ENCODE measurements at regions not wholly inside any gene's neighbourhood (a gene's known extent, or its start where the extent isn't known, plus 50 kb on each side); places are given as distances from the start of the nearest gene placed in this dataset.

GRCh38 chr11:97895572-97895971 lies 1125.2 kb upstream of the CNTN5 start:
- Histone ChIP-seq H3K4me3 (no peak overlapping the region), H3K4me1 (no peaks in the 10 kb centered on the region), H3K27ac (no peak overlapping the region), H3K9me3 (no peaks in the 10 kb centered on the region), H3K4me2 (no peak overlapping the region)
- ATAC-seq (no peak), DNase-seq (ENCODE audit: low read depth in 1 of 2, low spot score in 1 of 2) (no peak), FAIRE-seq (no peak)
- 14% methylated on average over 3 of the region's 3 CpGs for WGBS (ENCODE audit: missing lambda C conversion rate)
- POLR2A ChIA-PET = no interaction called here
- CTCF ChIA-PET = no interaction called here
- TF ChIP-seq ZNF302 (CRISPR knock-in tag; IDR thresholded peaks at IDR 0.05) = no peak
- no peak for TF ChIP-seq RARB (CRISPR knock-in tag; IDR thresholded peaks at IDR 0.05)
- no peak for TF ChIP-seq HES2 (IDR thresholded peaks at IDR 0.05)
- TF ChIP-seq CBX2 (IDR thresholded peaks at IDR 0.05; ENCODE audit: borderline replicate concordance, low read depth) = no peak
- no peak for TF ChIP-seq MAZ (IDR thresholded peaks at IDR 0.05; ENCODE audit: borderline replicate concordance, low read depth, low read length)
- TF ChIP-seq EHMT2 (IDR thresholded peaks at IDR 0.05; ENCODE audit: low read depth) = no peak

DNA sequence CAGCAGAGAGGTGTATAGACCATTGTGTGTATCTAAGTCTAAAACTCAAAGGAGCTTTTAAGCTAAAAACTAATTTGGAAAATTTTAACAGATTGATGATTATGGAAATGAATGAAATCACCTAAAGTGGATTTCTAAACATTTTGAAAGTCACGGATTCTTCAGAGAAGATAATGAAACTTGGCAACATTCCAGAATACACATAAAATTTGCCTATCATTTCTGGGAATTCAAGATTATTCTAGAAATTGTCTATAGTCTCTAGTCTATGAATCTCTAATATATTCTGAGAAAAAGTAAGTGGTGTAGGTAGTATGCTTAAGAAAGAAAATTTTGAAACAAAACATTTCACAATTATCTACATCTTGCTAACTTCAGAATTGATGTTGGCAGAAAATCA lies 1117.9 kb upstream of the CNTN5 start:
- H3K4me3 ChIP-seq = no peak overlapping the region
- H3K27ac ChIP-seq = no peak overlapping the region
- DNase-seq (ENCODE audit: low read depth in 1 of 2, low spot score in 1 of 2) = no peak
- no peak overlapping the region for H3K4me2 ChIP-seq
- POLR2A ChIA-PET = no interaction called here
- H3K9me3 ChIP-seq = no peaks in the 10 kb centered on the region
- WGBS (ENCODE audit: missing lambda C conversion rate) = 64% methylated on average over 1 of the region's 1 CpG
- TF ChIP-seq NR3C1 (IDR thresholded peaks at IDR 0.05) = no peak
- no peak for TF ChIP-seq CHD2 (IDR thresholded peaks at IDR 0.05; ENCODE audit: low read length, partially characterized antibody)
- TF ChIP-seq, protein P1, sequence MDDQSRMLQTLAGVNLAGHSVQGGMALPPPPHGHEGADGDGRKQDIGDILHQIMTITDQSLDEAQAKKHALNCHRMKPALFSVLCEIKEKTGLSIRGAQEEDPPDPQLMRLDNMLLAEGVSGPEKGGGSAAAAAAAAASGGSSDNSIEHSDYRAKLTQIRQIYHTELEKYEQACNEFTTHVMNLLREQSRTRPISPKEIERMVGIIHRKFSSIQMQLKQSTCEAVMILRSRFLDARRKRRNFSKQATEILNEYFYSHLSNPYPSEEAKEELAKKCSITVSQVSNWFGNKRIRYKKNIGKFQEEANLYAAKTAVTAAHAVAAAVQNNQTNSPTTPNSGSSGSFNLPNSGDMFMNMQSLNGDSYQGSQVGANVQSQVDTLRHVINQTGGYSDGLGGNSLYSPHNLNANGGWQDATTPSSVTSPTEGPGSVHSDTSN (IDR thresholded peaks at IDR 0.05) = no peak
- no peak for TF ChIP-seq NPAS2 (CRISPR knock-in tag; IDR thresholded peaks at IDR 0.05; ENCODE audit: borderline replicate concordance)
- TF ChIP-seq PHF8 (IDR thresholded peaks at IDR 0.05; ENCODE audit: borderline replicate concordance, low read depth) = no peak
- TF ChIP-seq, protein P2, sequence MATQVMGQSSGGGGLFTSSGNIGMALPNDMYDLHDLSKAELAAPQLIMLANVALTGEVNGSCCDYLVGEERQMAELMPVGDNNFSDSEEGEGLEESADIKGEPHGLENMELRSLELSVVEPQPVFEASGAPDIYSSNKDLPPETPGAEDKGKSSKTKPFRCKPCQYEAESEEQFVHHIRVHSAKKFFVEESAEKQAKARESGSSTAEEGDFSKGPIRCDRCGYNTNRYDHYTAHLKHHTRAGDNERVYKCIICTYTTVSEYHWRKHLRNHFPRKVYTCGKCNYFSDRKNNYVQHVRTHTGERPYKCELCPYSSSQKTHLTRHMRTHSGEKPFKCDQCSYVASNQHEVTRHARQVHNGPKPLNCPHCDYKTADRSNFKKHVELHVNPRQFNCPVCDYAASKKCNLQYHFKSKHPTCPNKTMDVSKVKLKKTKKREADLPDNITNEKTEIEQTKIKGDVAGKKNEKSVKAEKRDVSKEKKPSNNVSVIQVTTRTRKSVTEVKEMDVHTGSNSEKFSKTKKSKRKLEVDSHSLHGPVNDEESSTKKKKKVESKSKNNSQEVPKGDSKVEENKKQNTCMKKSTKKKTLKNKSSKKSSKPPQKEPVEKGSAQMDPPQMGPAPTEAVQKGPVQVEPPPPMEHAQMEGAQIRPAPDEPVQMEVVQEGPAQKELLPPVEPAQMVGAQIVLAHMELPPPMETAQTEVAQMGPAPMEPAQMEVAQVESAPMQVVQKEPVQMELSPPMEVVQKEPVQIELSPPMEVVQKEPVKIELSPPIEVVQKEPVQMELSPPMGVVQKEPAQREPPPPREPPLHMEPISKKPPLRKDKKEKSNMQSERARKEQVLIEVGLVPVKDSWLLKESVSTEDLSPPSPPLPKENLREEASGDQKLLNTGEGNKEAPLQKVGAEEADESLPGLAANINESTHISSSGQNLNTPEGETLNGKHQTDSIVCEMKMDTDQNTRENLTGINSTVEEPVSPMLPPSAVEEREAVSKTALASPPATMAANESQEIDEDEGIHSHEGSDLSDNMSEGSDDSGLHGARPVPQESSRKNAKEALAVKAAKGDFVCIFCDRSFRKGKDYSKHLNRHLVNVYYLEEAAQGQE (IDR thresholded peaks at IDR 0.05) = no peak
- TF ChIP-seq, protein P3, sequence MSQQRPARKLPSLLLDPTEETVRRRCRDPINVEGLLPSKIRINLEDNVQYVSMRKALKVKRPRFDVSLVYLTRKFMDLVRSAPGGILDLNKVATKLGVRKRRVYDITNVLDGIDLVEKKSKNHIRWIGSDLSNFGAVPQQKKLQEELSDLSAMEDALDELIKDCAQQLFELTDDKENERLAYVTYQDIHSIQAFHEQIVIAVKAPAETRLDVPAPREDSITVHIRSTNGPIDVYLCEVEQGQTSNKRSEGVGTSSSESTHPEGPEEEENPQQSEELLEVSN (IDR thresholded peaks at IDR 0.05; ENCODE audit: borderline replicate concordance, low read depth) = no peak
- TF ChIP-seq EHMT2 (IDR thresholded peaks at IDR 0.05; ENCODE audit: low read depth) = no peak
- TF ChIP-seq BHLHE40 (IDR thresholded peaks at IDR 0.05; ENCODE audit: low read depth, low read length) = no peak
- TF ChIP-seq MAZ (IDR thresholded peaks at IDR 0.05; ENCODE audit: borderline replicate concordance, low read depth, low read length) = no peak
- TF ChIP-seq JUN (IDR thresholded peaks at IDR 0.05) = no peak
- TF ChIP-seq RCOR1 (IDR thresholded peaks at IDR 0.05; ENCODE audit: low read depth, low read length) = no peak
- TF ChIP-seq POLR2A (IDR thresholded peaks at IDR 0.05; ENCODE audit: low read length) = no peak
- TF ChIP-seq ZNF302 (CRISPR knock-in tag; IDR thresholded peaks at IDR 0.05) = no peak
- H3K4me1 ChIP-seq = no peaks in the 10 kb centered on the region
- no peak for ATAC-seq
- CTCF ChIA-PET = no interaction called here
- no peak for FAIRE-seq

DNA sequence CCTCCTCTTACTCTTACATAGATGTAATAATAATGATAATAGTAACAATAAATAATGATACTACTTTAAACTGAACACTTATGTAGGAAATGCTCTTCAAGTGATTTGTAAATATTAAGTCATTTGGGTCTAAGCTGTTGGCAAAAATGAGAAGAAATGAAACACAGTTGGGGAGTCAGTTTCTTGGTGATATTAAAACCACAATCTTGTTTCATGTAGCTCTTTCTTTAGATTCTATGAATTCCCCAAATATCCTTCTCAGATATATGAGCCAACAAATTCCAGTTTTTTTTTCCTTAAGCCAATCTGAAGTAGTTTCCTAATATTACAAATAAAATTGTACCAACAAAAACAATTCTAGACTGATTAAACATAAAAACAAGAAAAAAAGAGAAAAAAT lies 1115.6 kb upstream of the CNTN5 start:
- Histone ChIP-seq H3K4me3 (no peak overlapping the region), H3K9me3 (no peaks in the 10 kb centered on the region), H3K4me2 (no peak overlapping the region), H3K4me1 (no peaks in the 10 kb centered on the region), H3K27ac (no peak overlapping the region)
- DNase-seq (ENCODE audit: low read depth in 1 of 2, low spot score in 1 of 2) (no peak), FAIRE-seq (no peak), ATAC-seq (no peak)
- ChIA-PET CTCF (no interaction called here), POLR2A (no interaction called here)
- TF ChIP-seq POLR2A (IDR thresholded peaks at IDR 0.05; ENCODE audit: low read length) (no peak), FOSB (CRISPR knock-in tag; IDR thresholded peaks at IDR 0.05) (no peak), JUNB (IDR thresholded peaks at IDR 0.05) (no peak), ATOH8 (CRISPR knock-in tag; IDR thresholded peaks at IDR 0.05; ENCODE audit: low read depth) (no peak), EP300 (IDR thresholded peaks at IDR 0.05) (no peak), PHF8 (IDR thresholded peaks at IDR 0.05; ENCODE audit: borderline replicate concordance, low read depth) (no peak), CHD2 (IDR thresholded peaks at IDR 0.05; ENCODE audit: low read length, partially characterized antibody) (no peak), RNF2 (IDR thresholded peaks at IDR 0.05; ENCODE audit: borderline replicate concordance, low read depth) (no peak), EHF (CRISPR knock-in tag; IDR thresholded peaks at IDR 0.05) (no peak)
- TF ChIP-seq, protein P4, sequence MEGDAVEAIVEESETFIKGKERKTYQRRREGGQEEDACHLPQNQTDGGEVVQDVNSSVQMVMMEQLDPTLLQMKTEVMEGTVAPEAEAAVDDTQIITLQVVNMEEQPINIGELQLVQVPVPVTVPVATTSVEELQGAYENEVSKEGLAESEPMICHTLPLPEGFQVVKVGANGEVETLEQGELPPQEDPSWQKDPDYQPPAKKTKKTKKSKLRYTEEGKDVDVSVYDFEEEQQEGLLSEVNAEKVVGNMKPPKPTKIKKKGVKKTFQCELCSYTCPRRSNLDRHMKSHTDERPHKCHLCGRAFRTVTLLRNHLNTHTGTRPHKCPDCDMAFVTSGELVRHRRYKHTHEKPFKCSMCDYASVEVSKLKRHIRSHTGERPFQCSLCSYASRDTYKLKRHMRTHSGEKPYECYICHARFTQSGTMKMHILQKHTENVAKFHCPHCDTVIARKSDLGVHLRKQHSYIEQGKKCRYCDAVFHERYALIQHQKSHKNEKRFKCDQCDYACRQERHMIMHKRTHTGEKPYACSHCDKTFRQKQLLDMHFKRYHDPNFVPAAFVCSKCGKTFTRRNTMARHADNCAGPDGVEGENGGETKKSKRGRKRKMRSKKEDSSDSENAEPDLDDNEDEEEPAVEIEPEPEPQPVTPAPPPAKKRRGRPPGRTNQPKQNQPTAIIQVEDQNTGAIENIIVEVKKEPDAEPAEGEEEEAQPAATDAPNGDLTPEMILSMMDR (IDR thresholded peaks at IDR 0.05) = no peak

Data from A549 (cell line).